RKO (cell line): ENCODE measurements at regions not wholly inside any gene's neighbourhood (a gene's known extent, or its start where the extent isn't known, plus 50 kb on each side); places are given as distances from the start of the nearest gene placed in this dataset.
A peak's percentile ranks its signal among the peaks of the same experiment; 100 is the strongest.

ENCODE experiments used
- DNase-seq: peaks from one replicate; pipeline ENCODE4 v3.0.0-alpha.2; 2016; ENCODE audit warnings: low spot score

DNA sequence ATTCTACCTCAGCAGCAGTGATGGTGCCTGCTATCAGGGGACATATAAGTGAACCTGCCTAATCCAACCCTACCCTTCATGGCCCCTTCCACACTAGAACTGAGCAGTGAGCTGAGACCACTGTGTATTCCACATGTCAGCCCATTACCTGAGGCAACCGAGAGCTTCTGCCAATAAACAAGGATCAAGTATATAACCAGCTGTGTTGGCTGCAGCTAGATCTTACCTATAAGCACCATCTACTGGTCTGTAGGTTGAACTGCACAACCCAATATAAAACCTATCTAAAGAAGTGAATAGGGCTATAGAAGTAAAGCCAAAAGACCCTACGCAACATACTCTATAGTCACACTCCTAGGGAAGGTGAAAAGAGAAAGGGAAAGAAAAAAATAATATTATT lies 376.9 kb downstream of the HHIPL2 start:
- DNase-seq = peak; percentile 41

DNA sequence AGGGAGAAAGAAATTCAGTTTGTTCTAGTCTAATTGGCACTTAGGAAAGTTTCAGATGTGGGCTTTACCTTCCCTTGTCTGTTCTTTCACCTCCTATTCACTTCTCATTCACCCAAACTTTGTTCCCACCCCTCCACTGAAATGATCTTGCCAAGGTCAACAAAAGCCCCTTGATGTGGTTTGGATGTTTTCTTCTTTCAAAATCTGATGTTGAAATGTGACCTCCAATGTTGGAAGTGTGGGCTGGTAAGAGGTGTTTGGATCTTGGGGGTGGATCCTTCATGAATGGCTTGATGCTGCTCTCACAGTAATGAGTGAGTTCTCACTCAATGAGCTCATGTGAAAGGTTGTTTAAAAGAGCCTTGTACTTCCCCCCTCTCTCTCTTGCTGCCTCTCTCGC lies 379.3 kb downstream of the HHIPL2 start:
- no peak for DNase-seq

DNA sequence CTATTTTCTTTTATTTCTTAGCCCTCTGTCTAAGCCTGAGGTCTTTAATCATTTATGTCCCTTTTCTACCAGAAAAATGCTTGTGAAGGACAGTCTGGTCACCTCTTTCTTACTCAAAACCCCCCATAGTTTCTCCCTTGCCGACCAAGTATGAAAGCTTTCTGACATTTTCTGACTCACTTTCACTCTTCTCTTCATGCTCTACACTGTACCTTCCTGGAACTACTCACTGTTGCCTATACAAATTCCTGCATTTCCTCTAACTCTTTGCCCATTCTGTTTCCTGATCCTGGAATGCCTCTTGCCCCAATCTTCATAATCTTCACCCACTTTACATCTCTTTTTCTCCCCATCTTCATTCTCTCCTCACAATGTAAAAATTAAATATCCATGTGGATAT lies 380.0 kb downstream of the HHIPL2 start:
- DNase-seq = no peak

DNA sequence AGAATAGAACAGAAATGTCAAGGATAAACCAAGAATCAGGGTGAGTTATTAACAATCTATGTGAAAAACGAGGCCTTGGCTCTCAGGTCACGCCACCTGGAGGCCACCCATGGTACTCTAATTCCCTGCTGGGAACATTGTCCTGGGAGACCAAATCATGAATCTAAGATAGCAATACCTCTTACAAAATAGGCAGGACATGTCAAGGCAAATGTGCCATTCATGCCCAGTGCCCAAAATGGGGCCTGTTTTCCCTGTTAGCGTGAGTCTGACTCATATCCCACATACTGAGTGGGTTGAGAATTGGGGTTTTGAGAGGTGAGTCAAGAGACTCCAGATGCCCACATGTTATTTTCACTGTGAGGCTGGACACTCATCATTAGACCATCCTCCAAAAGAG lies 380.8 kb downstream of the HHIPL2 start:
- DNase-seq = peak; percentile 64

DNA sequence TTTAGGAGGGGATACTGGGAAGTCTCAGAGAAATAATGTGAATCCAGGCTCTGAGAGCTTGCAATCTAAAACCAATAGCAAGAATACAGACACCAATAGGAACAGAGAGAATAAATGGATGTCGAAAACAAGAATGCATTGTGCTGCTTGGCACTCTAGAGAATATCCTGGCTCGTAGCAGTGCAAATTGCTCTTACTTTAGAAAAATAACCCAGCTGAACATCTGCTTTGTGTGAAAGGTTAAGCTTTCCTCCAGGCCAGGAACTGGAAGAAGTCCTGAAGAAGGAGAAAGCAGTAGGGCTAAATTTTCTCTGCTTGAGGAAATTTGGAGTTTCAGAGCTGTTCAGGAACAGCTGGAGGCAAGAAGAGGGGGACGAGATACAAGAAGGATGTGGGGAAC lies 382.3 kb downstream of the HHIPL2 start:
- DNase-seq = no peak

DNA sequence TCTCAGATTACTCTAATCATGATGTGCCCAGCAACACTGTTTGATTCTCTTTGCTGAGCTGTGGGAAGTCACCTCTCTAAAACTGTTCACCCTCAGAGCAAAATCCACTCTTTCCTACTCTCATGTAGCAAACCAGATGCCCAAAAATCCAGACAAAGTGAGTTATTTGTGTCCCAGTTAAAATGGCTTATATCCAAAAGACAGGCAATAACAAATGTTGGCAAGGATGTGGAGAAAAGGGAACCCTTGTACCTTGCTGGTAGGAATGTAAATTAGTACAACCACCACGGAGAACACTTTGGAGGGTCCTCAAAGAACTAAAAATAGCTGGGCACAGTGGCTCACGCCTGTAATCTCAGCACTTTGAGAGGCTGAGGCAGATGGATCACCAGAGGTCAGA lies 384.0 kb downstream of the HHIPL2 start:
- DNase-seq = no peak

DNA sequence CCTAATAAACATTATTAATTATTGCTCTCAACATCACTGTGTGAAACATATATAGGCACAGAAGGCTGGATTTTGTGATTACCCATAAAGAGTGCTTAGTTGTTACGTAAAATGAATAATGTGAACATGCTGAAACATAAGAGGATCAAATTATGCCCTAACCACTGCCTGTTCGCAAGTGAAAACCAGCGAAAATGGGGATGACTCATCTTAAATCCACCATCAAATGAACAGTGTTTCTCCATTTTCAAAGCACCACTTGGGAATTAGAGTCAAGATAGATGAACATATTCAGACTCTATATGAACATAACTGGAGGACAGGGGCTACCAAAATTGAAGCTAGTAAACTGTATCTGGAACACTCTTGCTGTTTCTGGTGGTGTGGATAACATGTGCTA lies 386.2 kb downstream of the HHIPL2 start:
- no peak for DNase-seq

DNA sequence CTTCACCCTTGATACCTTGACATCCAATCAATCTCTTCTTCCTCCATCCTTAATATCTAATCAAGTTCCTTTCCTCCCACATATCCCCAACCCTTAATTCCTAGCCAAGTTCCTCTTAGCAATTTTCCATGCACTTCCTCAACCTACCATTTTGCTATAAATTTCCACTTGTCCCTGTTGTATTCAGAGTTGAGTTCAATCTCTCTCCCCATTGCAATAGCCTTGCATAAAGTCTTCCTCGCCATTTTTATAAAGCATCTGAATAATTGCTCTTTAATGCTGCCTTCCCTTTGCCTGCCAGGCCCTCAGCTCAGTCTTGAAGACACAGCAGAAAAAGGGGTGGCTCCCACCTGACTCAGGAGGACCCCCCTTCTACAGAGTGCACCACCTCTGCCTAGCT lies 390.3 kb downstream of the HHIPL2 start:
- DNase-seq = no peak

DNA sequence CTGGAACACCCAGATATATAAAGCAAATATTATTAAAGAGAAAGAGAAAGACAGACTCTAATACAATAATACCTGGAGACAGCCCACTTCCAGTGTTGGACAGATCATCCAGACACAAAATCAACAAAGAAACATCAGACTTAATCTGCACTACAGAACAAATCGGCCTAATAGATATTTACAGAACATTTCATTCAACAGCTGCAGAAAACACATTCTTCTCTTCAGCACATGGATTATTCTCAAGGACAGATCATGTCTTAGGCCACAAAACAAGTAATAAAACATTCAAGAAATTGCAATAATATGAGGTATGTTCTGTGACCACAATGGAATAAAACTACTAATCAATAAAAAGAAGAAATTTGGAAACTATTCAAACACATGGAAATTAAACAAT lies 398.3 kb upstream of the DUSP10 start:
- no peak for DNase-seq

DNA sequence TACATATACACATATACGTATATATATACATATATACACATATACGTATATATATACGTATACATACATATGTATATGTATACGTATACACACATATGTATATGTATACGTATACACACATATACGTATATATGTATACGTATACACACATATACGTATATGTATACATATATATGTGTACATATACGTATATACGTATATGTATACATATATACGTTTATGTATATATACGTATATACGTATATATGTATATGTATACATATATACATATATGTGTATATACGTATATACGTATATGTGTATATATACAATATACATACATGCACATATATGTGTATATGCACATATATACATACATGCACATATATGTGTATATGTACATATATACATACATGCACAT lies 396.2 kb upstream of the DUSP10 start:
- no peak for DNase-seq

DNA sequence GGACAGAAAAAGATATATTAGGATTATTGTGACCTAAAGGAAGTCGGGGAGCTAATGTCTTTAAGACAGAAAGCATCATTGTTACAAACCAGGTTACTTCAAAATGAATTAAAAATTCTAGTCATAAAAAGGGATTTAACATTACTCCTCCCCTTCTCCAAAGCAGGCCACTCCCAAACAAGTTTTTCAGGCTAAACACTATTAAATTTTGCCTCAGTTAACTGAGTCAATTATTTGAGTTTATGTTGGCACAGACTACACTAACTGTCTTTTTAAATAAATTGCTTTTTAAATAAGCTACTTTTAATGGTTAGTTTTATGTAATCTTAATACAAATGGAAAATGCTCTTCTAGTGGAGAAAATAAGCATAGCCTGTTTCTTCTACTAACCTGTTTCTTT lies 395.0 kb upstream of the DUSP10 start:
- no peak for DNase-seq

DNA sequence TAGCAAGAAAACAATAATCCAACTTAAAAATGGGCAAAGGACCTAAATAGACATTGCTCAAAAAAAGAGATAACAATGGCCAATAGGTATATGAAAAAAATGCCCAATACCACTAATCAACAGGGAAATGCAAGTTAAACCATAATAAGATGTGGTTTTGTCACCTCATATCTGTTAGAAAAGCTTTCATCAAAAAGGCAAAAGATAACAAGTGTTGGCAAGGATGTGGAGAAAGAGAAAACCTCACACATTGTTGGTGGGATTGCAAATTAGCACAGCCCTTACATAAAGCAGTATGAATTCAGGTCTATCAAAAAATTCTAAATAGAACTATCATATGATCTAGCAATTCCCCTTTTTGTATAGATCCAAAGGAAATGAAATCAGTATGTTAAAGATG lies 387.2 kb upstream of the DUSP10 start:
- DNase-seq = no peak

DNA sequence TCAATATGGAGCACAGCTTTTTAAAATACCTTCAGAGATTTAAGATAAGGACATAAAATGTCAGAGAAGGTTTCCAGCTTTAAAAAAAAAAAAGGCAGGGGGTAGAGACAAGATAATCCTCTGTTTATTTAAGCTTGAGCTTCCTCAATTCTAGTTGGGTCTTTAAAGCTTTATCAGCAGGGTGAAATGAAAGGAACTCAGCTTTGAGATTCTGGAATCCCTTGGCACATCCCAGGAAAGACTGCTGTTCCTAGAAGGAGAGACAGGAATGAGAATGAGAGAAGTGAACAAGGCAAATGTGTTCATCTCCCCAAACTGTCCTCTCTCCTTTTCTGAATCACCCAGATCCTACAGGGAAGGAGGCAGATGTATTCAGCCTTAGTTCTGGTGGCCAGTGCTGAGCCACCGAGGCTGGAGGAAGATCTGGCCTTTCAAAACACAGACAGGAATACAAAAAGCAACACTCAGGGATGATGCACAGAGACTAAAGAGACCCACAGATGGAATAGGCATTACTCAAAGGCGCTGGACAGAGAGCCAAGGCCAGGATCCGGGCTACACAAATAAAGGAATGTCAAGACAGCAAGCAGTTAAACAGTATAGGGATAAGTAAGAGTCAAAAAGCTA lies 385.8 kb upstream of the DUSP10 start:
- no peak for DNase-seq

DNA sequence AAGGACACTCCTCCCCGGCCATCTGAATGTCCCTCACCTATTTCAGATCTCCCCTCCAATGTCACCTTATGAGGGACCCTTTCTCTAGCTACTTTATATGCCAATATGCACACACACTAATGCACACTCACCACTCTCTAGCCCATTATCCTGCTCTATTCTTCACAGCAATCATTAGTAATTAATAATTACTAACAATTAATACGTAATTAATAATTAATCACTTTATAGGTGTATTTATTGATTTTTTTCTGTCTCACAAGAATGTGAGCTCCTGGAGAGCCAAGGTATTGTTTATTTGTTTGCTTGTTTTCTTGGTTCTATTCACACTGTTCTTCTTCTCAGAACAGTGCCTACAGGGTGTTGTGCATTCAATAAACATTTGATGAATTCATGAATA lies 385.2 kb upstream of the DUSP10 start:
- DNase-seq = no peak

DNA sequence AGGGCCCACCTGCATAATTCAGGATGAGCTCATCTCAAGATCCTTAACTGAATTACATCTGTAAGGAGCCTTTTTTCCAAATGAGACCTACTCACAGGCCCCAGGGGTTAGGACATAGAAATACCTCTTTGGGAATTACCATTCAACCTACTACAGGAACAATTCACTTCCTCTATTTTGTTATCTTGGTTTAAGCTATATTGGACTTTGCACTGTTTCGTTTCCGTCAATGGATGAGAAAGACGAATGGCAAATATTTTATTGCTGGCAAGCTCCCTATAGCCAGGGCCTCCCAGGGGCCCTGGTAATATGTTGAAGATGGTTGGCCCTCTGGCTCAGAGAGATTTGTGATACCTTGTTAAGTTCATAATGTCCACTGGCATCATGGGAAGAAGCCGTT lies 384.2 kb upstream of the DUSP10 start:
- DNase-seq = no peak

DNA sequence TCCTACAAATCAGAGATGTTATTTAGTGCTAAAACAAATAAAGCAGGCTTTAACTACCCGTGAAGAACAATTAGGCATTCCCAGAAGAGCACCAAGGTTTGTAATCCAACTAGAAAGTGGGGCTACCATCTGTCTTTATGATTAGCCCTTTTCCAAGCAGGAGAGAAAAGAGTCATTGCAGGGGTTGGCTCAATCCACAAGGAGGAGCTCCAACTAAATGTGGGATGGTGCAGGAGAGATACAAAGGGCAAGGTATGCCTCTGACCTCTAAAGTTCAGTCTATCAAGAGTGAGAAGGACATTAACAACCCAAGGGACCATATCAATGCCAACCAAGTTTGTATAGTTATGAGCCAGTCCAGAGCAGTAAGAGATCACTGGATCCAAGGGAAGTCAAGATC lies 382.7 kb upstream of the DUSP10 start:
- no peak for DNase-seq

DNA sequence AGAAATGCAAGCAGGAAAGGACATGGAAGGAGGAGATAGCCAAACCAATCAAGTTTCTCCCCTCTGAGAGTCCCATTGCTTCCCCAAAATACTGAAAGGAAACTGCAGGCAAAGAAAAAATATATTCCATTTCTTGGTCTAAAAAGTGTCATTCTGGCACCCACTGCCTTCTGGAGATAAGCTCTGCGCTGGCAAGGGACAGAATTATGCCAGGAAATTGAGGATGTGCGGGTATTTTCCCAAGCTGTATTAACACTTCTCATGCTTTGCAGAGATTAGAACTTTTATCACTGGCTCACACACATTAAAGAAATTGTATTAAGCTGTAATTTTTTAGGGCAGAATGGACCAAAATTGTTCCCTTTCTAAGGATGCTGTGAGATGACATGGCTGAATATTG lies 381.2 kb upstream of the DUSP10 start:
- DNase-seq = no peak

DNA sequence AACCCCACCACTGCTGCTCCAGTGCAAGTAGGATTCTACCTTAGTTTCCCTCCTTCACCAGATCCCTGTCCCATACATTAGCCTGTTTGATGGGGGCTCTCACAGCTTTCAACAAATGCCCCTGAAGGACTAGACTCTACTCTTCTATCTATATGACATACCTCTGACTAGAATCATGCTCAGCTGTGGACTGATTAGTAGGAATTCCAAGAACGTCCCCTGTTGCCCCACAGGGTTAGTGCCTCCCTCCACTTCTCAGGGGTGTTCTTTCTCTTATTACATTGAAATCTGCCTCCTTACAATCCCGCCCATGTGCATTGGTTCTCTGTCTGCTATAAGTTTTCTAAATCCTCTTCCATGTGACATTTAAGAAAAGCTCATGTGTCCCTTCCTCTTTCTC lies 375.9 kb upstream of the DUSP10 start:
- no peak for DNase-seq

DNA sequence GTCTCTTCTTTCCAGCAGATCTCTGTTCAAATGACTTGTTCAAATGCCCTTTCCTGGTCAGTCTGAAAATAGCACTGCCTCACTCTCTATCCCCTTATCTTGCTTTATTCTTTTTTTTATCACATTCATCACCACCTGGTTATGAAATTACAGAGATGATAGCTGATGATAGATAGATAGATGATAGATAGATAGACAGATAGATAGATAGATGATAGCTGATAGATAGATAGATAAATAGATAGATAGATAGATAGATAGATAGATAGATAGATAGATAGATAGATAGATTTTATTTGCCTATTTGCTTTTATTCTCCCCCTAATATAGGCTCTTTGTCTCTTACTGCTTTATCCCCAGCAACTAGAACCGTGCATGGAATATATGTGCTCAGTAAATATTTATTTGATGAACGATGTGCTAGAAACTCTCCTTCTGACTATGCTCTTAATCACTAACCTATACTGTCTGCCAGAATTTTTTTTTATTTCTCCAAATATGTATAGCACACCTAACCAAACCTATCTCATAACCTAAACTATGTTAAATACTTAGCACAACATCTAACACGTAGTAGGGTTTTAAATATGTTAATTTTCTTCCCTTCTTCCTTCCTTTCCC lies 372.8 kb upstream of the DUSP10 start:
- no peak for DNase-seq

DNA sequence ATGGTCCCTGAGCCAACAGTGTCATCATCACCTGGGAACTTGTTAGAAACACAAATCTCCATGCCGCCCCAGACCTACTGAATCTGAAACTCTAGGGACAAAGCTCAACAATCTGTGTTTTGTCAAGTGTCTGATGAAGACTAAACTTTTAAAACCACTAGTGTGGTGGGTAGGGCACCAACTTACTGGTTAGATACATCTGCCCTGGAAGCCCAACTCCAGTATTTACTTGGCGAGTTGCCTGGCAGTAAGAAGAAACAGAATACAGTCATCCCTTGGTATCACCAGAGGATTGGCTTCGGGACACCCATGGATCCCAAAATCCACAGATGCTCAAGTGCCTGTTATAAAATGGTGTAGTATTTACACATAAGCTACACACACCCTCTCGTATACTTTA lies 367.9 kb upstream of the DUSP10 start:
- no peak for DNase-seq

DNA sequence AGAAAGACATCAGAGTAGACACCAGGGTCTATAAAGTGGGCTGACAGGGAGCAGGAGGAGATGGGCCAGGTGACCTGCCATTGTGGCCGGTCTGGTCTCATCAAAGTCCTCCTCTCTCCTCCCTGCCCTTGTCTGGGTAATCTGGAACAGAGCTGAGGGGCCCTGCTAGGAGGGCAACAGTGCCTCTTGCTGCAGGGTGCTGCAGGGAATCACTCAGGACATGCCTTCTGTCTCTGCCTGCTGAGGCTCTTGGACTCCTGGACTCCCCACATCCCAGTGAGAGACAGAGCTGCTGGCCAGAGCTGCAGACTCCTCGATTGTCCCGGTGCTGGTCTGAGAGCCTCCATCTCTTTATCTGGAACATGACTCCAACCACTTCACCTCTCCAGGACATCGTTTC lies 366.1 kb upstream of the DUSP10 start:
- no peak for DNase-seq

DNA sequence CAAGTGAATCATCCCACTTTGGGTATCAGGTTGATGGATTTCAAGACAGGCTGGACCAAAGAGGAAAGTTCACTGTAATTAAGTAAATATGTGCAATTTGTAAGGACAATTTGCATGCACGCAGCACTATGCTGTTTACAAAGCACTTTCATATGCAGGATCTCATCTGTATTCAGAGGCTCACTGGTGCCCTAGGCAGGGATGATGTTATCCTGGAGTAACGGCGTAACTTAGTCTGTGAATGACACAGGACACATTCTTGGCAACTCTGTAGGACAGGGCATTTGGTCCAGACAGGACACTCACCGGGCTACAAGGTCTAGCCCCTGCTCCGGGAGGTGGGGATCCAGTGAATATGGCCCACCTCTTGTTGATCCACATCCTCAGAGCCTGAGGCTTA lies 365.4 kb upstream of the DUSP10 start:
- DNase-seq = no peak

DNA sequence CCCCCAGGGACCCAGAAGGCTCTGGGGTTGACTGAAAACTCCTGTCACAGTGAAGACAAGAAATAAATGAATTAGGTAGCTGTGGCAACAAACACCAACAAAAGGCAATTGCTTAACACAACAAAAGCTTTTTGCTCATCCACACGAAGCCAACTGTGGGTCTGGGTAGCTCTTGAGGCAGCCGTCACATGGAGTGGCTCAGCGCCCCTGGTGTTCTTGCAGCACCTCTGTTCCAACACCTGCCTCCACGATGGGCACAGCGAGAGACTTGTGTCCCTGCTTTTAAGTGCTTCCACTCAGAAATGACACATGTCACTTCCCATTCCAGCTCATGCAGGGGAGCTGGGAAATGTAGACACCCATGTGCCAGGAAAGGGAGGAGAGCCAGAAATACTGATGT lies 364.5 kb upstream of the DUSP10 start:
- no peak for DNase-seq

DNA sequence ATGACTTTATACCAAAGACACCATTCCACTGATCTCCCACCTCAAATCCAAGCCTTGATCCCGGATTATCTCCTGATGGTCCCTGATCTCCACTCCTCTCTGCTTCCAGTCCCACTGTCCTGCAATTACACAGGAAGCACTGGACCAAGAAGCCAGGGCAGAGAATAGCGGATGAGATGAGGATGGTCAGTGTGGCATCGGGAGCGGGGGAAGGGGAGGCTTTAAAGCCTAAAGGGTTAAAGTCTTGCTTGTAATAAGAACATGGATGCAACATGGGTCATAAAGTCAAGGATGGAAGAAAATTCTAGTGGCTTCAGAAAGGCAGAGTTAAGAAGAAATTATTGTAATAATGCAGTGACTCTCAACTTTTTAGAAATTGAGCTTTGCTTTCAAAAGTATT lies 364.0 kb upstream of the DUSP10 start:
- no peak for DNase-seq

DNA sequence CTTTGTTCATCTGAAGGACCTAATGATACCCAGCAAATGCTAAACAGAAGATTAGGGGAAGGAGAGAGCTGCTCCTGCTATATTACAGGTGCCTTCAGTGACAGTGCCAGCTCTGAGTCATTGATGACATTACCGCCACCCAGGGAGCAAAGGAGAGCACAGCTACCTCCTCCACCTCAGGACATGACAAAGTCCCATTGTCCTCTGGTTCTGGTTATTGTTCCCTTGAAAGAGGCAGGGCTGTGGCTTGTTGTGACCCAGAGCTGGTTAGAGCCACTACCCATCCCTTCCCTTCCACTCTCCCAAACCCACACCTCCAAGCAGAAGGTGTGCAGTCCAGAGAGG lies 363.5 kb upstream of the DUSP10 start:
- DNase-seq = no peak
